ENCODE measurements at regions not wholly inside any gene's neighbourhood (a gene's known extent, or its start where the extent isn't known, plus 50 kb on each side); places are given as distances from the start of the nearest gene placed in this dataset.

GRCh38 chr6:115363379-115363778 is 697.3 kb downstream of the FRK start:
- Histone ChIP-seq H4K8ac (ENCODE audit: extremely low read depth, insufficient read depth, low read length) (no peak overlapping the region), H3K4me3 (ENCODE audit: extremely low read depth in 1 of 4, insufficient read depth in 2 of 4, low read depth in 3 of 4, low read length in 4 of 4) (no peak overlapping the region), H4K20me1 (replicated peaks in 1 of 2; ENCODE audit: control insufficient read depth in 1 of 2, insufficient read depth in 2 of 2, low read length in 2 of 2) (no peaks in the 10 kb centered on the region), H3K4me1 (replicated peaks in 1 of 4; ENCODE audit: control insufficient read depth in 3 of 4, insufficient read depth in 4 of 4, low read length in 3 of 4) (no peaks in the 10 kb centered on the region; a peak in 1 of 7 replicates), H4K91ac (replicated peaks; ENCODE audit: insufficient read length, low read length) (no peak overlapping the region), H2AK5ac (ENCODE audit: low read depth, low read length) (no peak overlapping the region), H2BK12ac (ENCODE audit: low read depth, low read length) (no peak overlapping the region), H2BK120ac (replicated peaks; ENCODE audit: low read depth, low read length) (no peak overlapping the region), H2BK15ac (ENCODE audit: low read length) (no peak overlapping the region), H3K27me3 (replicated peaks in 1 of 4; ENCODE audit: control insufficient read depth in 3 of 4, extremely low read depth in 1 of 4, insufficient read depth in 3 of 4, low read length in 3 of 4) (no peaks in the 10 kb centered on the region), H3K23ac (ENCODE audit: insufficient read length) (no peak overlapping the region), H3K79me2 (ENCODE audit: control insufficient read depth in 1 of 2, insufficient read depth in 2 of 2, low read length in 2 of 2) (no peaks in the 10 kb centered on the region), H3K18ac (ENCODE audit: extremely low read depth, low read length) (no peak overlapping the region), H3K27ac (ENCODE audit: low read depth, low read length) (no peak overlapping the region), H3K9ac (replicated peaks in 1 of 4; ENCODE audit: extremely low read depth in 1 of 4, low read depth in 3 of 4, low read length in 3 of 4) (no peak overlapping the region), H2BK5ac (ENCODE audit: low read depth, low read length) (no peak overlapping the region), H2AFZ (ENCODE audit: low read length) (no peak overlapping the region), H3K56ac (replicated peaks; ENCODE audit: insufficient read length, low read depth, low read length) (no peak overlapping the region), H3K9me3 (ENCODE audit: insufficient read depth in 2 of 2, low read depth in 1 of 2, low read length in 1 of 2) (peaks cover 7 to 17% of the 10 kb centered on the region in 2 experiments; a peak in 3 of 4 replicates), H3K23me2 (ENCODE audit: low read depth, low read length) (no peaks in the 10 kb centered on the region), H3K14ac (ENCODE audit: insufficient read length) (no peak overlapping the region), H4K5ac (ENCODE audit: insufficient read length, low read depth, low read length) (no peak overlapping the region), H3K4ac (replicated peaks; ENCODE audit: insufficient read length, low read depth, low read length) (no peak overlapping the region), H3K4me2 (ENCODE audit: insufficient read depth in 1 of 2, low read depth in 2 of 2, low read length in 2 of 2) (no peak overlapping the region), H2BK20ac (ENCODE audit: low read length) (no peak overlapping the region), H3K36me3 (ENCODE audit: control insufficient read depth in 2 of 4, insufficient read depth in 4 of 4, low read length in 3 of 4) (no peaks in the 10 kb centered on the region), H3K79me1 (ENCODE audit: low read depth, low read length) (no peaks in the 10 kb centered on the region)
- ChIA-PET CTCF (ENCODE audit: partially characterized antibody) (no interaction called here), POLR2A (ENCODE audit: partially characterized antibody) (no interaction called here)
- WGBS, 2 experiments (ENCODE audit: extremely low coverage in 1 of 2, insufficient coverage in 1 of 2, insufficient read length in 1 of 2, insufficient replicate concordance in 2 of 2, low coverage in 1 of 2, low lambda C conversion rate in 2 of 2, missing lambda C conversion rate in 1 of 2): 96% methylated on average over 4 of the region's 4 CpGs; no CpG with 5 or more reads in 1 of the 2 experiments
- no peak for FAIRE-seq
- DNase-seq (ENCODE audit: low read depth in 1 of 2, low spot score in 2 of 2): no peak
- TF ChIP-seq MAX (IDR thresholded peaks at IDR 0.05) (no peak), CEBPB (IDR thresholded peaks at IDR 0.05; ENCODE audit: low read depth, low read length) (no peak), TEAD4 (IDR thresholded peaks at IDR 0.05; ENCODE audit: low read depth, low read length) (no peak), RBBP5 (IDR thresholded peaks at IDR 0.05; ENCODE audit: borderline replicate concordance, low read depth, low read length) (no peak), JUND (IDR thresholded peaks at IDR 0.05; ENCODE audit: low read length) (no peak), POLR2A (IDR thresholded peaks at IDR 0.05; ENCODE audit: control extremely low read depth in 1 of 2, low read depth in 2 of 2, low read length in 2 of 2) (no peak), GABPA (IDR thresholded peaks at IDR 0.05; ENCODE audit: borderline replicate concordance, insufficient read depth, low read length) (no peak), HDAC6 (IDR thresholded peaks at IDR 0.05; ENCODE audit: low read depth, low read length) (no peak), CREB1 (IDR thresholded peaks at IDR 0.05) (no peak), KDM4A (IDR thresholded peaks at IDR 0.05; ENCODE audit: low read depth, low read length, severe bottlenecking) (no peak), NRF1 (IDR thresholded peaks at IDR 0.05; ENCODE audit: low read depth, low read length) (no peak)
